OCI-LY7 (cell line): ENCODE measurements at regions not wholly inside any gene's neighbourhood (a gene's known extent, or its start where the extent isn't known, plus 50 kb on each side); places are given as distances from the start of the nearest gene placed in this dataset.

Experiments used
- BruUV-seq: library from RNA; stranded (reverse); fragments of 400-500 nt; replicated peaks from 2 replicates; lab custom pipeline; 2021; lab: Mats Ljungman, UMichigan
- CTCF ChIA-PET: fragments of 300-600 bp; sonication (Branson Sonifier 250); formaldehyde crosslinking; loops from one replicate; lab custom pipeline; 2022; ENCODE audit warnings: antibody characterized with exemption; ENCODE audit not compliant: unreplicated experiment; lab: Charles Lee
- POLR2A ChIA-PET: fragments of 300-600 bp; sonication (Branson Sonifier 250); formaldehyde crosslinking; loops from one replicate; lab custom pipeline; 2022; ENCODE audit warnings: antibody characterized with exemption; lab: Charles Lee
- DNase-seq: peaks from one replicate; pipeline ENCODE4 v3.0.0-alpha.2; 2015; ENCODE audit warnings: low spot score
- H2AFZ ChIP-seq: fragments of 200-600 bp; sonication (generic), shearing (Covaris generic); 2 replicates; pipeline ENCODE4 v1.6.1; 2014; ENCODE audit warnings: mild to moderate bottlenecking, antibody characterized with exemption, low read length, moderate library complexity
- H3K27ac ChIP-seq: fragments of 200-600 bp; sonication (generic); 2 replicates; pipeline ENCODE4 v1.5.1; 2014; ENCODE audit warnings: mixed run types, low read depth, mild to moderate bottlenecking, moderate library complexity, low read length, inconsistent platforms; ENCODE audit not compliant: poor library complexity, severe bottlenecking
- H3K36me3 ChIP-seq: fragments of 200-600 bp; sonication (generic); 2 replicates; pipeline ENCODE4 v1.6.1; 2014; ENCODE audit warnings: mild to moderate bottlenecking, antibody characterized with exemption, low read length, moderate library complexity, mixed read lengths; ENCODE audit not compliant: insufficient read depth
- H3K4me1 ChIP-seq: fragments of 200-600 bp; sonication (generic); 2 replicates; pipeline ENCODE4 v1.5.1; 2014; ENCODE audit warnings: mild to moderate bottlenecking, low read length; ENCODE audit not compliant: insufficient read depth, poor library complexity, severe bottlenecking
- H3K4me2 ChIP-seq: fragments of 200-600 bp; sonication (generic); 2 replicates; pipeline ENCODE4 v1.6.1; 2014; ENCODE audit warnings: mild to moderate bottlenecking, low read length
- H3K4me3 ChIP-seq: fragments of 200-600 bp; sonication (generic); 2 replicates; pipeline ENCODE4 v1.5.1; 2014; ENCODE audit warnings: mild to moderate bottlenecking, low read depth, low read length; ENCODE audit not compliant: poor library complexity, severe bottlenecking
- H3K79me2 ChIP-seq: fragments of 200-600 bp; sonication (generic); 2 replicates; pipeline ENCODE4 v1.6.1; 2016; ENCODE audit warnings: low read depth, mild to moderate bottlenecking, low read length, moderate library complexity, mixed read lengths; ENCODE audit not compliant: insufficient read depth
- H3K9me2 ChIP-seq: fragments of 200-600 bp; sonication (generic); 2 replicates; pipeline ENCODE4 v1.6.1; 2016; ENCODE audit warnings: mild to moderate bottlenecking, low read length, mixed read lengths; ENCODE audit not compliant: insufficient read depth
- H3K9me3 ChIP-seq: fragments of 200-600 bp; sonication (generic); 2 replicates; pipeline ENCODE4 v1.6.1; 2014; ENCODE audit warnings: mild to moderate bottlenecking, mixed run types, low read length, mixed read lengths
- H4K20me1 ChIP-seq: fragments of 200-600 bp; sonication (generic); 2 replicates; pipeline ENCODE4 v1.6.1; 2014; ENCODE audit warnings: mild to moderate bottlenecking, antibody characterized with exemption, low read length, moderate library complexity, mixed read lengths; ENCODE audit not compliant: insufficient read depth
- EZH2phosphoT487 ChIP-seq: fragments of 200-600 bp; sonication (generic); IDR thresholded peaks from 2 replicates; pipeline ENCODE4 v1.6.1; 2018; ENCODE audit warnings: low read depth, borderline replicate concordance, mild to moderate bottlenecking, mixed run types, antibody characterized with exemption, low read length, moderate library complexity, mixed read lengths
- intact Hi-C: fragments of 100-400 bp; cut with micrococcal nuclease; formaldehyde crosslinking; loops from one replicate; pipeline ENCODE4 v1.10.0; 2022; ENCODE audit not compliant: unreplicated experiment
- TF ChIP-seq, protein P1 (sequence below): fragments of 200-600 bp; sonication (generic); conservative IDR thresholded peaks from 2 replicates; pipeline ENCODE4 v1.5.1; 2014; ENCODE audit warnings: mild to moderate bottlenecking, antibody characterized with exemption, low read length, moderate library complexity, mixed read lengths

DNA sequence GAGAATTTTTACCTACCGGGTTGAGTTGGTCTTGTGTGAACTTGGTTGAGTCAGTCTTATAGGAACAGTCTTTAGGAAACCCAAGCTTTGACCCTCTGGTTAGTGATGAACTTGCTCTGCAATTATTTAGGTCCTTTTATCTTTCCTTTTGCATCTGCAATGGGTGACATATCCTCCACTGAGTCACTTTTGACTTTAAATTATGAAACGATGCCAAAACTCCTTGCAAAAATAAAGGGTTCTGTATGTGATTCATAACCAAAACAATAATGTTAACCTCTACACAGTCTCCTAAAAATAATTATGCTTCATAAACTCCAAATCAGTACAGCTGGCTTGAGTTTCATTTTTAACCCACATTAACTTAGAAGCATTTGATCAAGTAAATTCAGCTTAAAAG, 979.4 kb downstream of the GALC start:
- H3K4me2 ChIP-seq: no peak overlapping the region
- intact Hi-C loops: no loop called here
- H3K36me3 ChIP-seq: no peaks in the 10 kb centered on the region
- H3K79me2 ChIP-seq: no peaks in the 10 kb centered on the region
- H3K4me3 ChIP-seq: no peak overlapping the region
- no peaks in the 10 kb centered on the region for H3K4me1 ChIP-seq
- POLR2A ChIA-PET: interaction anchor here (0.9 to 1.6 kb wide), 6 partner anchors 9 to 20 kb away, joined by 3 to 5 read pairs (median 4); no protein-coding TSS in a partner anchor
- no peaks in the 10 kb centered on the region for H3K9me2 ChIP-seq
- CTCF ChIA-PET: no interaction called here
- H3K27ac ChIP-seq: no peak overlapping the region
- peak overlapping the region; percentile 27; the same call in 1 of the 2 replicates for H2AFZ ChIP-seq
- BruUV-seq: no TSS peak
- peaks cover 5% of the 10 kb centered on the region; the same call in 1 of the 2 replicates for H3K9me3 ChIP-seq
- TF ChIP-seq EZH2phosphoT487: no peak
- TF ChIP-seq, protein P1, sequence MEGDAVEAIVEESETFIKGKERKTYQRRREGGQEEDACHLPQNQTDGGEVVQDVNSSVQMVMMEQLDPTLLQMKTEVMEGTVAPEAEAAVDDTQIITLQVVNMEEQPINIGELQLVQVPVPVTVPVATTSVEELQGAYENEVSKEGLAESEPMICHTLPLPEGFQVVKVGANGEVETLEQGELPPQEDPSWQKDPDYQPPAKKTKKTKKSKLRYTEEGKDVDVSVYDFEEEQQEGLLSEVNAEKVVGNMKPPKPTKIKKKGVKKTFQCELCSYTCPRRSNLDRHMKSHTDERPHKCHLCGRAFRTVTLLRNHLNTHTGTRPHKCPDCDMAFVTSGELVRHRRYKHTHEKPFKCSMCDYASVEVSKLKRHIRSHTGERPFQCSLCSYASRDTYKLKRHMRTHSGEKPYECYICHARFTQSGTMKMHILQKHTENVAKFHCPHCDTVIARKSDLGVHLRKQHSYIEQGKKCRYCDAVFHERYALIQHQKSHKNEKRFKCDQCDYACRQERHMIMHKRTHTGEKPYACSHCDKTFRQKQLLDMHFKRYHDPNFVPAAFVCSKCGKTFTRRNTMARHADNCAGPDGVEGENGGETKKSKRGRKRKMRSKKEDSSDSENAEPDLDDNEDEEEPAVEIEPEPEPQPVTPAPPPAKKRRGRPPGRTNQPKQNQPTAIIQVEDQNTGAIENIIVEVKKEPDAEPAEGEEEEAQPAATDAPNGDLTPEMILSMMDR: no peak
- no peaks in the 10 kb centered on the region for H4K20me1 ChIP-seq
- no peak for DNase-seq

DNA sequence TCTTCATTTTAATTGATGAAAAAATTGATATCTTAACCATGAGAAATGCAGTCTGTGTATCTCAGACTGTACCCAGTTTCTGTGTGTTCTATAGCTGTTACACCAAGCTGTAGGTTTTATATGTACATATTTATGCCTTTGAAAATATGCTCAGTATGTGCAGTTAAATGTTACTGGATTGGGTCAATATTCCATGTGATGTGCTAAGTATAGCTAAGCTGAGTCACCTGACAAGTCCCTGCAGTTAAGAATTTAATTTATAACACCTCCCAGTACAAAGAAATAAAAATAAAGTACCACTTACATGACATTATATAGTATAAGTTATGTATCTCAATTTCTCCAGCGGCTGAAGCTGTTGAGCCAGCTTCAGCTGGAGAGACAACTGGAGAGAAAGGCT, 984.0 kb downstream of the GALC start:
- ChIA-PET POLR2A (interaction anchor here (0.6 kb wide), 1 partner anchor 115 kb away, joined by 3 read pairs; no protein-coding TSS in a partner anchor), CTCF (no interaction called here)
- Histone ChIP-seq H3K9me3 (peaks cover 21% of the 10 kb centered on the region), H3K9me2 (no peaks in the 10 kb centered on the region), H3K4me3 (no peak overlapping the region), H3K27ac (no peak overlapping the region), H2AFZ (no peak overlapping the region), H3K79me2 (no peaks in the 10 kb centered on the region), H3K4me2 (no peak overlapping the region), H3K4me1 (no peaks in the 10 kb centered on the region), H4K20me1 (no peaks in the 10 kb centered on the region), H3K36me3 (no peaks in the 10 kb centered on the region)
- no peak for DNase-seq
- no TSS peak for BruUV-seq
- intact Hi-C loops: no loop called here
- no peak for TF ChIP-seq EZH2phosphoT487
- TF ChIP-seq, protein P1: no peak

DNA sequence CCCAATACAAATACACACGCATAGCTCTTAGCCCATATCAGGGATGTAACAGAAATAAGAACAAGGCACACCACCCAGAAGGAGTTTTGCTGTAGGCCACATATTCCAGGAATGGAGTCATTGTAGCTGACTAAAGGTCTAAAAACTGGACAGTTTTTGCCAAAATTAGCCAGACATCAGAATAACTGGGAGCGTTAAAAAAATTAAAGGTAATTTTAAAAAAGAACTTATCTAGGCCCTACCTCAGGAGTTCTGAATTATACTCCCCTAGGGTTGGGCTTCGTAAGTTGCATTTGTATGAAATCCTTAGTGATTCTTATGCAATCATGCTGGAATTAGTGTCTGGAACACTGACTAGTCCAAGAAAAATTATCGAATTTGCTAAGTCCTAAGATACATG, 987.7 kb downstream of the GALC start:
- intact Hi-C loops: no loop called here
- no peak overlapping the region for H3K4me2 ChIP-seq
- no peaks in the 10 kb centered on the region for H3K79me2 ChIP-seq
- H3K4me1 ChIP-seq: no peaks in the 10 kb centered on the region
- DNase-seq: no peak
- POLR2A ChIA-PET: interaction anchor here (0.6 to 0.7 kb wide), 2 partner anchors 10 to 125 kb away, joined by 3 read pairs; no protein-coding TSS in a partner anchor
- no peaks in the 10 kb centered on the region for H3K36me3 ChIP-seq
- CTCF ChIA-PET: no interaction called here
- H2AFZ ChIP-seq: 0 out of 2 replicates have a peak overlapping the region, but pooled peaks have one; percentile 13
- no peak overlapping the region for H3K27ac ChIP-seq
- peaks cover 21% of the 10 kb centered on the region for H3K9me3 ChIP-seq
- no TSS peak for BruUV-seq
- no peaks in the 10 kb centered on the region for H3K9me2 ChIP-seq
- TF ChIP-seq EZH2phosphoT487: no peak
- TF ChIP-seq, protein P1: no peak
- no peak overlapping the region for H3K4me3 ChIP-seq
- H4K20me1 ChIP-seq: no peaks in the 10 kb centered on the region
